Fibroblast of lung (primary cell): ENCODE measurements at regions not wholly inside any gene's neighbourhood (a gene's known extent, or its start where the extent isn't known, plus 50 kb on each side); places are given as distances from the start of the nearest gene placed in this dataset.

Experiments used
- CTCF ChIP-seq, 2 donors: IDR thresholded peaks in 1 of 2; conservative IDR thresholded peaks in 1 of 2; 1 replicate in 1 of 2; 2 replicates in 1 of 2; pipeline ENCODE4 v1.5.1; 2011 to 2012; ENCODE audit warnings: low read length in 2 of 2, control low read depth in 1 of 2, inconsistent platforms in 1 of 2, low read depth in 1 of 2, mild to moderate bottlenecking in 1 of 2
- EZH2 ChIP-seq: IDR thresholded peaks from 2 replicates; pipeline ENCODE4 v1.5.1; 2012; ENCODE audit warnings: low read length, control low read depth, mild to moderate bottlenecking; ENCODE audit errors: missing control alignments

GRCh38 chr18:38032516-38032915 lies 466.9 kb upstream of the CELF4 start:
- TF ChIP-seq CTCF (conservative IDR thresholded peaks at IDR 0.05 in 1 of 2, IDR thresholded peaks at IDR 0.05 in 1 of 2; ENCODE audit: low read depth in 1 of 2, low read length in 2 of 2) (no peak), EZH2 (no peak)
